WTC11 (cell line): ENCODE measurements at regions not wholly inside any gene's neighbourhood (a gene's known extent, or its start where the extent isn't known, plus 50 kb on each side); places are given as distances from the start of the nearest gene placed in this dataset.
"Not testable (repeated sequence)": the region's sequence is repeated elsewhere in the genome, so short reads cannot be mapped to it uniquely, and the experiment has no call there.

Experiments used
- ATAC-seq: fragments of 200-7000 bp; cut with Tn5 transposase; 2 replicates; pipeline ENCODE4 v1.10.0; 2021; ENCODE audit warnings: mild to moderate bottlenecking, moderate library complexity
- CTCF ChIA-PET: fragments of 300-600 bp; sonication (Branson Sonifier 250); formaldehyde crosslinking; loops from one replicate; lab custom pipeline; 2021; ENCODE audit warnings: antibody characterized with exemption; lab: Charles Lee
- POLR2A ChIA-PET: fragments of 350-600 bp; sonication (Branson Sonifier 250); formaldehyde crosslinking; loops from one replicate; lab custom pipeline; 2021; ENCODE audit warnings: antibody characterized with exemption; lab: Charles Lee
- DNase-seq: peaks from one replicate; pipeline ENCODE4 v3.0.0; 2021; ENCODE audit warnings: low spot score
- H3K27ac Mint-ChIP-seq: 2 replicates; pipeline ENCODE4 v1.8.0; 2021; ENCODE audit warnings: mixed read lengths
- H3K27me3 Mint-ChIP-seq: 2 replicates; pipeline ENCODE4 v1.8.0; 2021; ENCODE audit warnings: low read depth, mild to moderate bottlenecking, moderate library complexity, mixed read lengths
- H3K36me3 Mint-ChIP-seq: 2 replicates; pipeline ENCODE4 v1.8.0; 2021; ENCODE audit warnings: mixed read lengths
- H3K4me1 Mint-ChIP-seq: 2 replicates; pipeline ENCODE4 v1.8.0; 2022; ENCODE audit warnings: mixed read lengths
- H3K4me3 Mint-ChIP-seq: 2 replicates; pipeline ENCODE4 v1.8.0; 2021; ENCODE audit warnings: mild to moderate bottlenecking, moderate library complexity, mixed read lengths
- H3K9me3 Mint-ChIP-seq: 2 replicates; pipeline ENCODE4 v1.8.0; 2021; ENCODE audit warnings: mixed read lengths
- AFF4 ChIP-seq: sonication (generic); formaldehyde crosslinking; IDR thresholded peaks from 2 replicates; pipeline ENCODE4 v1.8.1; 2023; ENCODE audit warnings: mild to moderate bottlenecking, missing genetic modification reagents, borderline replicate concordance
- FOXP4 ChIP-seq: sonication (generic); formaldehyde crosslinking; IDR thresholded peaks from 2 replicates; pipeline ENCODE4 v1.8.0; 2022; ENCODE audit warnings: mild to moderate bottlenecking, missing genetic modification reagents
- HMGA2 ChIP-seq: fragments of 250-450 bp; sonication (Bioruptor Pico); IDR thresholded peaks from 2 replicates; pipeline ENCODE4 v1.4.0; 2021; ENCODE audit warnings: mild to moderate bottlenecking, moderate library complexity
- IRF2 ChIP-seq: sonication (generic); formaldehyde crosslinking; IDR thresholded peaks from 2 replicates; pipeline ENCODE4 v1.8.0; 2022; ENCODE audit warnings: low read depth, missing genetic modification reagents, borderline replicate concordance
- JUN ChIP-seq: sonication (generic); formaldehyde crosslinking; IDR thresholded peaks from 2 replicates; pipeline ENCODE4 v1.8.0; 2023; ENCODE audit warnings: mild to moderate bottlenecking, missing genetic modification reagents
- OVOL2 ChIP-seq: fragments of 250-450 bp; sonication (Bioruptor Pico); IDR thresholded peaks from 2 replicates; pipeline ENCODE4 v1.9.0; 2021; ENCODE audit warnings: mild to moderate bottlenecking, borderline replicate concordance
- RORB ChIP-seq: fragments of 250-450 bp; sonication (Bioruptor Pico); IDR thresholded peaks from 2 replicates; pipeline ENCODE4 v1.9.0; 2021; ENCODE audit warnings: mild to moderate bottlenecking
- TCF7 ChIP-seq: sonication (generic); formaldehyde crosslinking; IDR thresholded peaks from 2 replicates; pipeline ENCODE4 v1.8.0; 2022; ENCODE audit warnings: mild to moderate bottlenecking, low read depth, missing genetic modification reagents, moderate library complexity
- ZNF317 ChIP-seq: sonication (generic); formaldehyde crosslinking; IDR thresholded peaks from 2 replicates; pipeline ENCODE4 v1.8.1; 2023; ENCODE audit warnings: low read depth, mild to moderate bottlenecking, moderate library complexity, missing genetic modification reagents, borderline replicate concordance
- ZNF396 ChIP-seq: fragments of 250-450 bp; sonication (Bioruptor Pico); IDR thresholded peaks from 2 replicates; pipeline ENCODE4 v1.8.0; 2021; ENCODE audit warnings: mild to moderate bottlenecking, moderate library complexity, borderline replicate concordance
- ZNF423 ChIP-seq: fragments of 250-450 bp; sonication (Bioruptor Pico); IDR thresholded peaks from 2 replicates; pipeline ENCODE4 v2.1.2; 2022; ENCODE audit warnings: mild to moderate bottlenecking, moderate library complexity
- TF ChIP-seq, protein P1 (sequence below): sonication (generic); formaldehyde crosslinking; IDR thresholded peaks from 2 replicates; pipeline ENCODE4 v1.8.0; 2022; ENCODE audit warnings: missing genetic modification reagents
- TF ChIP-seq, protein P2 (sequence below): sonication (generic); formaldehyde crosslinking; IDR thresholded peaks from 2 replicates; pipeline ENCODE4 v1.8.1; 2022; ENCODE audit warnings: mild to moderate bottlenecking, moderate library complexity, missing genetic modification reagents

DNA sequence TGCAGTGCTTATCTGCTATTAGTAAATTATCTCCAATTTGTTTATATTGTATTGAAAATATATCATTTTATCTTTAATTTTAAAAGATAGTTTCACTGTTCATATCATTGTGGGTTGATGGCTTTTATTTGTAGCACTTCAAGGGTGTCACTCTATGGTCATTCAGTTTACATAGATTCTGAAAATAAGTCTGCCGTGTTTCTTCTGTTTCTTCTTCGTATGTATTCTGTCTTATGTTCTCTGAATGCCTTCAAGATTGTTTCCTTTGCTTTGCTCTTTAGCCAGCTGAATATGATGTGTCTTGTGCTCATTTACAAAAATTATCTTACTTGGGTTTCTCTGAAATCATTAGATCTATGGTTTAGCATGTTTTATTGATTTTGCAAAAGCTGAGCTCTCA lies 359.9 kb downstream of the CYLC2 start:
- DNase-seq (no peak), ATAC-seq (no peak)
- Mint-ChIP-seq H3K36me3 (peaks cover 8% of the 10 kb centered on the region), H3K4me3 (no peak overlapping the region)
- TF ChIP-seq, protein P1, sequence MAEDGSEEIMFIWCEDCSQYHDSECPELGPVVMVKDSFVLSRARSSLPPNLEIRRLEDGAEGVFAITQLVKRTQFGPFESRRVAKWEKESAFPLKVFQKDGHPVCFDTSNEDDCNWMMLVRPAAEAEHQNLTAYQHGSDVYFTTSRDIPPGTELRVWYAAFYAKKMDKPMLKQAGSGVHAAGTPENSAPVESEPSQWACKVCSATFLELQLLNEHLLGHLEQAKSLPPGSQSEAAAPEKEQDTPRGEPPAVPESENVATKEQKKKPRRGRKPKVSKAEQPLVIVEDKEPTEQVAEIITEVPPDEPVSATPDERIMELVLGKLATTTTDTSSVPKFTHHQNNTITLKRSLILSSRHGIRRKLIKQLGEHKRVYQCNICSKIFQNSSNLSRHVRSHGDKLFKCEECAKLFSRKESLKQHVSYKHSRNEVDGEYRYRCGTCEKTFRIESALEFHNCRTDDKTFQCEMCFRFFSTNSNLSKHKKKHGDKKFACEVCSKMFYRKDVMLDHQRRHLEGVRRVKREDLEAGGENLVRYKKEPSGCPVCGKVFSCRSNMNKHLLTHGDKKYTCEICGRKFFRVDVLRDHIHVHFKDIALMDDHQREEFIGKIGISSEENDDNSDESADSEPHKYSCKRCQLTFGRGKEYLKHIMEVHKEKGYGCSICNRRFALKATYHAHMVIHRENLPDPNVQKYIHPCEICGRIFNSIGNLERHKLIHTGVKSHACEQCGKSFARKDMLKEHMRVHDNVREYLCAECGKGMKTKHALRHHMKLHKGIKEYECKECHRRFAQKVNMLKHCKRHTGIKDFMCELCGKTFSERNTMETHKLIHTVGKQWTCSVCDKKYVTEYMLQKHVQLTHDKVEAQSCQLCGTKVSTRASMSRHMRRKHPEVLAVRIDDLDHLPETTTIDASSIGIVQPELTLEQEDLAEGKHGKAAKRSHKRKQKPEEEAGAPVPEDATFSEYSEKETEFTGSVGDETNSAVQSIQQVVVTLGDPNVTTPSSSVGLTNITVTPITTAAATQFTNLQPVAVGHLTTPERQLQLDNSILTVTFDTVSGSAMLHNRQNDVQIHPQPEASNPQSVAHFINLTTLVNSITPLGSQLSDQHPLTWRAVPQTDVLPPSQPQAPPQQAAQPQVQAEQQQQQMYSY (CRISPR knock-in tag) = no peak
- peak; percentile 90 for TF ChIP-seq ZNF317 (CRISPR knock-in tag)
- TF ChIP-seq, all 79 proteins: peak for 1
- POLR2A ChIA-PET = no interaction called here
- H3K27me3 Mint-ChIP-seq = no peaks in the 10 kb centered on the region; the same call in 1 of the 2 replicates
- H3K4me1 Mint-ChIP-seq = no peaks in the 10 kb centered on the region
- H3K9me3 Mint-ChIP-seq = peaks cover 27% of the 10 kb centered on the region
- H3K27ac Mint-ChIP-seq = no peak overlapping the region
- CTCF ChIA-PET = interaction anchor here (1.1 kb wide), 1 partner anchor 202 kb away, joined by 3 read pairs; no protein-coding TSS in a partner anchor

- CTCF ChIA-PET, H3K4me1 Mint-ChIP-seq: not testable (repeated sequence)
- peak; percentile 97 for TF ChIP-seq HMGA2 (CRISPR knock-in tag)
- TF ChIP-seq, all 79 proteins: peak for 1; not testable (repeated sequence) for 78
- ATAC-seq, H3K27me3 Mint-ChIP-seq, H3K27ac Mint-ChIP-seq, DNase-seq, POLR2A ChIA-PET, H3K36me3 Mint-ChIP-seq, H3K4me3 Mint-ChIP-seq: not testable (repeated sequence)
- peaks cover 27% of the 10 kb centered on the region for H3K9me3 Mint-ChIP-seq
Observed at GRCh38 chr9:103357980-103358379, 362.8 kb downstream of the CYLC2 start.

- H3K27ac Mint-ChIP-seq = no peak overlapping the region
- H3K4me1 Mint-ChIP-seq = no peaks in the 10 kb centered on the region
- CTCF ChIA-PET = no interaction called here
- DNase-seq = no peak
- no peak for TF ChIP-seq OVOL2 (CRISPR knock-in tag)
- TF ChIP-seq, all 79 proteins: peak for 0
- POLR2A ChIA-PET = no interaction called here
- Mint-ChIP-seq H3K9me3 (peaks cover 7% of the 10 kb centered on the region; the same call in 1 of the 2 replicates), H3K27me3 (no peaks in the 10 kb centered on the region), H3K4me3 (no peak overlapping the region), H3K36me3 (no peaks in the 10 kb centered on the region; the same call in 1 of the 2 replicates)
- no peak for ATAC-seq
Observed at GRCh38 chr9:103361906-103362305, 366.8 kb downstream of the CYLC2 start.

- DNase-seq (no peak), ATAC-seq (no peak)
- Mint-ChIP-seq H3K4me1 (no peaks in the 10 kb centered on the region), H3K27ac (no peak overlapping the region), H3K27me3 (no peaks in the 10 kb centered on the region), H3K36me3 (no peaks in the 10 kb centered on the region; the same call in 1 of the 2 replicates), H3K4me3 (no peak overlapping the region), H3K9me3 (peaks cover 7% of the 10 kb centered on the region; the same call in 1 of the 2 replicates)
- POLR2A ChIA-PET = no interaction called here
- TF ChIP-seq OVOL2 (CRISPR knock-in tag) (no peak), JUN (CRISPR knock-in tag) (no peak), ZNF423 (CRISPR knock-in tag) (no peak), ZNF317 (CRISPR knock-in tag) (no peak), IRF2 (no peak)
- CTCF ChIA-PET = no interaction called here
Observed at GRCh38 chr9:103362986-103363385, 367.9 kb downstream of the CYLC2 start.

GRCh38 chr9:103364753-103365152 lies 369.6 kb downstream of the CYLC2 start:
- TF ChIP-seq TCF7 (CRISPR knock-in tag) = no peak
- TF ChIP-seq, protein P2, sequence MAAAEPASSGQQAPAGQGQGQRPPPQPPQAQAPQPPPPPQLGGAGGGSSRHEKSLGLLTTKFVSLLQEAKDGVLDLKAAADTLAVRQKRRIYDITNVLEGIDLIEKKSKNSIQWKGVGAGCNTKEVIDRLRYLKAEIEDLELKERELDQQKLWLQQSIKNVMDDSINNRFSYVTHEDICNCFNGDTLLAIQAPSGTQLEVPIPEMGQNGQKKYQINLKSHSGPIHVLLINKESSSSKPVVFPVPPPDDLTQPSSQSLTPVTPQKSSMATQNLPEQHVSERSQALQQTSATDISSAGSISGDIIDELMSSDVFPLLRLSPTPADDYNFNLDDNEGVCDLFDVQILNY (CRISPR knock-in tag) = no peak
- TF ChIP-seq RORB = no peak
- no peak for TF ChIP-seq ZNF396 (CRISPR knock-in tag)
- TF ChIP-seq FOXP4 (CRISPR knock-in tag) = no peak
- TF ChIP-seq AFF4 (CRISPR knock-in tag) = no peak
- Mint-ChIP-seq H3K4me3 (no peak overlapping the region), H3K27ac (no peak overlapping the region), H3K4me1 (no peaks in the 10 kb centered on the region), H3K9me3 (peaks cover 5% of the 10 kb centered on the region), H3K36me3 (no peaks in the 10 kb centered on the region), H3K27me3 (no peaks in the 10 kb centered on the region)
- CTCF ChIA-PET = no interaction called here
- no peak for DNase-seq
- POLR2A ChIA-PET = no interaction called here
- ATAC-seq = no peak
